Parathyroid adenoma (tissue), 2 donors: ENCODE measurements at regions not wholly inside any gene's neighbourhood (a gene's known extent, or its start where the extent isn't known, plus 50 kb on each side); places are given as distances from the start of the nearest gene placed in this dataset.
"Not testable (repeated sequence)": the region's sequence is repeated elsewhere in the genome, so short reads cannot be mapped to it uniquely, and the experiment has no call there.

Experiments used
- H2AFZ ChIP-seq: fragments of 300-600 bp; sonication (generic); one replicate; pipeline ENCODE4 v1.7.0; 2017; ENCODE audit warnings: antibody characterized with exemption, mild to moderate bottlenecking
- H3K27ac ChIP-seq: fragments of 300-600 bp; sonication (generic); one replicate; pipeline ENCODE4 v1.7.0; 2017
- H3K27me3 ChIP-seq: fragments of 300-600 bp; sonication (generic); one replicate; pipeline ENCODE4 v1.7.0; 2017; ENCODE audit warnings: low read length; ENCODE audit not compliant: control insufficient read depth, insufficient read depth
- H3K36me3 ChIP-seq: fragments of 300-600 bp; sonication (generic); one replicate; pipeline ENCODE4 v1.7.0; 2017; ENCODE audit warnings: low read length; ENCODE audit not compliant: control insufficient read depth, insufficient read depth
- H3K4me1 ChIP-seq: fragments of 300-600 bp; sonication (generic); one replicate; pipeline ENCODE4 v1.7.0; 2017; ENCODE audit warnings: control low read depth
- H3K4me2 ChIP-seq: fragments of 300-600 bp; sonication (generic); one replicate; pipeline ENCODE4 v1.7.0; 2017; ENCODE audit warnings: low read length
- H3K4me3 ChIP-seq: fragments of 300-600 bp; sonication (generic); one replicate; pipeline ENCODE4 v1.7.0; 2017; ENCODE audit warnings: low read depth, low read length
- H3K79me2 ChIP-seq: fragments of 300-600 bp; sonication (generic); one replicate; pipeline ENCODE4 v1.7.0; 2017; ENCODE audit warnings: control low read depth
- H3K9ac ChIP-seq: fragments of 300-600 bp; sonication (generic); one replicate; pipeline ENCODE4 v1.7.0; 2017; ENCODE audit warnings: mild to moderate bottlenecking
- H3K9me3 ChIP-seq: fragments of 300-600 bp; sonication (generic); one replicate; pipeline ENCODE4 v1.7.0; 2017; ENCODE audit warnings: low read length; ENCODE audit not compliant: control insufficient read depth
- TF ChIP-seq, protein P1 (sequence below): fragments of 300-600 bp; sonication (generic); IDR thresholded peaks from one replicate; pipeline ENCODE4 v1.7.0; 2017; ENCODE audit warnings: antibody characterized with exemption, mild to moderate bottlenecking
- donor health status: primary hyperparathyroidism.

- TF ChIP-seq, protein P1, sequence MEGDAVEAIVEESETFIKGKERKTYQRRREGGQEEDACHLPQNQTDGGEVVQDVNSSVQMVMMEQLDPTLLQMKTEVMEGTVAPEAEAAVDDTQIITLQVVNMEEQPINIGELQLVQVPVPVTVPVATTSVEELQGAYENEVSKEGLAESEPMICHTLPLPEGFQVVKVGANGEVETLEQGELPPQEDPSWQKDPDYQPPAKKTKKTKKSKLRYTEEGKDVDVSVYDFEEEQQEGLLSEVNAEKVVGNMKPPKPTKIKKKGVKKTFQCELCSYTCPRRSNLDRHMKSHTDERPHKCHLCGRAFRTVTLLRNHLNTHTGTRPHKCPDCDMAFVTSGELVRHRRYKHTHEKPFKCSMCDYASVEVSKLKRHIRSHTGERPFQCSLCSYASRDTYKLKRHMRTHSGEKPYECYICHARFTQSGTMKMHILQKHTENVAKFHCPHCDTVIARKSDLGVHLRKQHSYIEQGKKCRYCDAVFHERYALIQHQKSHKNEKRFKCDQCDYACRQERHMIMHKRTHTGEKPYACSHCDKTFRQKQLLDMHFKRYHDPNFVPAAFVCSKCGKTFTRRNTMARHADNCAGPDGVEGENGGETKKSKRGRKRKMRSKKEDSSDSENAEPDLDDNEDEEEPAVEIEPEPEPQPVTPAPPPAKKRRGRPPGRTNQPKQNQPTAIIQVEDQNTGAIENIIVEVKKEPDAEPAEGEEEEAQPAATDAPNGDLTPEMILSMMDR, result no peak
- no peaks in the 10 kb centered on the region for H3K4me1 ChIP-seq
- no peaks in the 10 kb centered on the region for H3K27me3 ChIP-seq
- H3K4me3 ChIP-seq, result no peak overlapping the region
- H3K27ac ChIP-seq, result no peak overlapping the region
- no peak overlapping the region for H3K9ac ChIP-seq
- no peaks in the 10 kb centered on the region for H3K36me3 ChIP-seq
- no peaks in the 10 kb centered on the region for H3K79me2 ChIP-seq
- H3K4me2 ChIP-seq, result no peak overlapping the region
- H3K9me3 ChIP-seq, result no peaks in the 10 kb centered on the region
- no peak overlapping the region for H2AFZ ChIP-seq
Measured at GRCh38 chr6:76752841-76753240, 680.4 kb upstream of the IMPG1 start.

DNA sequence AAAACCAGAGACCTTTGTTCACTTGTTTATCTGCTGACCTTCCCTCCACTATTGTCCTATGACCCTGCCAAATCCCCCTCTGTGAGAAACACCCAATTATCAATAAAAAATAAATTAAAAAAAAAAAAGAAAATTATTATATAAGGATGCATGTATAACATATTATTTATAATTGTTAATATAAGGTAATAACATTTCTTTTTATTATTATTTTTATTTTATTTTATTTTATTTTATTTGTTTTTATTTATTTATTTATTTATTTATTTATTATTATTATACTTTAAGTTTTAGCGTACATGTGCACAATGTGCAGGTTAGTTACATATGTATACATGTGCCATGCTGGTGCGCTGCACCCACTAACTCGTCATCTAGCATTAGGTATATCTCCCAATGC is 672.9 kb upstream of the IMPG1 start:
- H3K4me3 ChIP-seq, H3K4me2 ChIP-seq, H3K36me3 ChIP-seq, H3K27ac ChIP-seq, H3K9me3 ChIP-seq, H2AFZ ChIP-seq, H3K9ac ChIP-seq, H3K79me2 ChIP-seq, H3K27me3 ChIP-seq, H3K4me1 ChIP-seq: not testable (repeated sequence)

GRCh38 chr6:76744151-76744720 is 671.8 kb upstream of the IMPG1 start:
- not testable (repeated sequence) for H3K4me2 ChIP-seq, H3K27me3 ChIP-seq, H2AFZ ChIP-seq, H3K36me3 ChIP-seq, H3K4me1 ChIP-seq, H3K4me3 ChIP-seq, H3K79me2 ChIP-seq, H3K9me3 ChIP-seq, H3K9ac ChIP-seq, H3K27ac ChIP-seq

DNA sequence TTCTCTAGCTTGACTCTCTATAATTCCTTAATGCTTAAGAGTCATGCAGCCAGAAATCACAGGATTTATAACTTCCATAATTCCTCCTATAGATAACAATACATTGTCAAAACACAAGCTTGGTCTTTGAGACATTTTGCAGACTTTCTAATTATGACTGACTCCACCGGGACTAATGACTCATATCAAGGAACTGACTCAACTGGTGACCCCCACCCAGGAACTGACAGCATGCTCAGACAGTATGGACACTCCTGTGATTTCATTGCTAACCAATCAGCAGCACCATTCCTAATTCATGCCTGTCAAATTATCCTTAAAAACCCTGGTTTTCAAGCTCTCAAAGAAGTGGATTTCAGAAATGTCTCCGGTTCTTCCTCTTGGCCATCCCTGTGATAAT is 670.5 kb upstream of the IMPG1 start:
- Histone ChIP-seq H3K27ac (no peak overlapping the region), H3K79me2 (no peaks in the 10 kb centered on the region), H3K36me3 (no peaks in the 10 kb centered on the region), H2AFZ (no peak overlapping the region), H3K4me3 (no peak overlapping the region), H3K27me3 (no peaks in the 10 kb centered on the region), H3K4me1 (no peaks in the 10 kb centered on the region), H3K9me3 (no peaks in the 10 kb centered on the region), H3K4me2 (no peak overlapping the region), H3K9ac (no peak overlapping the region)
- TF ChIP-seq, protein P1, result no peak

DNA sequence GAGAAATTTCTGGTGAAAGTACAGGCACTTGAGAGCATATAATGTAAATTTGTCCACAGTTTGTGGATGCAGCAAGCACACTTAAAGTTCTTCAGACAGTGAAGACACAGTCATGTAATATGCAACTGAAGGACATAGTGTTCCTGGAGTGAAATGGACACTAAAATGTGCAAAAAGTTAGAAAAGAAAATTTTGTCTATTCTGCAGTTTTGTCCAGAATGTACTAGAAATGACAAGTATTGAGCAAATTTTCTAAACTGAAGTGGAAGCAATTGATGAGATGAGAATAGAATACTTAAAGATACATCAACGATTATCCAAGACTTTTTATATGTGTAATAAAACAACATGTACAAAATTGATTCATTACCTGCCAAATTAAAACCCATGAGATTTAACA is 647.0 kb upstream of the IMPG1 start:
- H3K27ac ChIP-seq, result no peak overlapping the region

More for the DNA sequence above, 647.0 kb upstream of the IMPG1 start:
- no peaks in the 10 kb centered on the region for H3K9me3 ChIP-seq
- no peak overlapping the region for H3K4me2 ChIP-seq
- no peak overlapping the region for H3K4me3 ChIP-seq
- no peaks in the 10 kb centered on the region for H3K36me3 ChIP-seq
- TF ChIP-seq, protein P1, result no peak
- no peaks in the 10 kb centered on the region for H3K4me1 ChIP-seq
- H2AFZ ChIP-seq, result no peak overlapping the region
- H3K79me2 ChIP-seq, result no peaks in the 10 kb centered on the region
- H3K9ac ChIP-seq, result no peak overlapping the region
- H3K27me3 ChIP-seq, result no peaks in the 10 kb centered on the region
